Neural cell (in vitro differentiated cells): ENCODE measurements at regions not wholly inside any gene's neighbourhood (a gene's known extent, or its start where the extent isn't known, plus 50 kb on each side); places are given as distances from the start of the nearest gene placed in this dataset.
"Not testable (repeated sequence)": the region's sequence is repeated elsewhere in the genome, so short reads cannot be mapped to it uniquely, and the experiment has no call there.

Source experiments
- H2AFZ ChIP-seq: fragments of 200-600, 300-800 bp; sonication (generic), shearing (Covaris generic); 2 replicates; pipeline ENCODE4 v1.6.0; 2014; ENCODE audit warnings: low read depth, mild to moderate bottlenecking, antibody characterized with exemption, low read length, moderate library complexity
- H3F3A ChIP-seq: fragments of 200-600 bp; shearing (Covaris generic); 2 replicates; pipeline ENCODE4 v1.6.1; 2016; ENCODE audit warnings: mild to moderate bottlenecking, moderate library complexity, mixed read lengths, antibody characterized with exemption, low read length; ENCODE audit not compliant: insufficient read depth, poor library complexity, severe bottlenecking
- H3K27ac ChIP-seq: fragments of 200-600, 300-800 bp; sonication (generic), shearing (Covaris generic); 2 replicates; pipeline ENCODE4 v1.5.1; 2014; ENCODE audit warnings: mild to moderate bottlenecking, low read length, moderate library complexity
- H3K27me3 ChIP-seq: fragments of 300-800, 200-600 bp; sonication (generic), shearing (Covaris generic); 2 replicates; pipeline ENCODE4 v1.6.0; 2014; ENCODE audit warnings: mild to moderate bottlenecking, low read depth, low read length, moderate library complexity; ENCODE audit not compliant: insufficient read depth
- H3K36me3 ChIP-seq: fragments of 300-800, 200-600 bp; sonication (generic), shearing (Covaris generic); 2 replicates; pipeline ENCODE4 v1.5.1; 2014; ENCODE audit warnings: mild to moderate bottlenecking, antibody characterized with exemption, low read length, moderate library complexity; ENCODE audit not compliant: insufficient read depth
- H3K4me2 ChIP-seq: fragments of 300-800, 200-600 bp; sonication (generic), shearing (Covaris generic); 2 replicates; pipeline ENCODE4 v1.6.0; 2014; ENCODE audit warnings: mild to moderate bottlenecking, low read length
- H3K4me3 ChIP-seq: fragments of 300-800, 200-600 bp; sonication (generic), shearing (Covaris generic); 2 replicates; pipeline ENCODE4 v1.5.1; 2014; ENCODE audit warnings: mild to moderate bottlenecking, low read length, moderate library complexity
- H3K79me2 ChIP-seq: fragments of 200-600 bp; shearing (Covaris generic); replicated peaks from 2 replicates; pipeline ENCODE4 v1.6.0; 2014; ENCODE audit warnings: mild to moderate bottlenecking, low read length, moderate library complexity; ENCODE audit not compliant: insufficient read depth
- H3K9ac ChIP-seq: fragments of 300-800, 200-600 bp; sonication (generic), shearing (Covaris generic); 2 replicates; pipeline ENCODE4 v1.6.1; 2016; ENCODE audit warnings: mild to moderate bottlenecking, low read length, mixed read lengths
- H3K9me2 ChIP-seq: fragments of 200-600 bp; shearing (Covaris generic); 2 replicates; pipeline ENCODE4 v1.6.1; 2016; ENCODE audit warnings: mild to moderate bottlenecking, low read length, mixed read lengths; ENCODE audit not compliant: insufficient read depth
- H3K9me3 ChIP-seq: fragments of 200-600, 300-800 bp; sonication (generic), shearing (Covaris generic); 2 replicates; pipeline ENCODE4 v1.6.1; 2016; ENCODE audit warnings: mild to moderate bottlenecking, mixed run types, low read length, moderate library complexity, mixed read lengths
- H4K20me1 ChIP-seq: fragments of 200-600 bp; shearing (Covaris generic); 2 replicates; pipeline ENCODE4 v1.6.1; 2016; ENCODE audit warnings: mild to moderate bottlenecking, mixed run types; ENCODE audit not compliant: insufficient read depth
- EP300 ChIP-seq: fragments of 450-650 bp; conservative IDR thresholded peaks from 2 replicates; pipeline ENCODE4 v1.6.1; 2014; ENCODE audit warnings: antibody characterized with exemption, mild to moderate bottlenecking, moderate library complexity; ENCODE audit not compliant: poor library complexity, severe bottlenecking
- EZH2 ChIP-seq: fragments of 200-600, 300-800 bp; shearing (Covaris generic), sonication (generic); IDR thresholded peaks from 2 replicates; pipeline ENCODE4 v1.6.1; 2014; ENCODE audit warnings: antibody characterized with exemption, low read length, borderline replicate concordance, mild to moderate bottlenecking; ENCODE audit not compliant: insufficient read depth, poor library complexity, severe bottlenecking
- MXI1 ChIP-seq: fragments of 450-650 bp; conservative IDR thresholded peaks from 2 replicates; pipeline ENCODE4 v1.6.1; 2014; ENCODE audit warnings: antibody characterized with exemption, mild to moderate bottlenecking; ENCODE audit not compliant: poor library complexity, severe bottlenecking
- POLR2AphosphoS5 ChIP-seq: IDR thresholded peaks from 2 replicates; pipeline ENCODE4 v1.6.1; 2012
- RAD21 ChIP-seq: fragments of 450-650 bp; conservative IDR thresholded peaks from 2 replicates; pipeline ENCODE4 v1.6.1; 2014; ENCODE audit warnings: antibody characterized with exemption, mild to moderate bottlenecking, moderate library complexity
- SMC3 ChIP-seq: fragments of 450-650 bp; conservative IDR thresholded peaks from 2 replicates; pipeline ENCODE4 v1.6.1; 2014; ENCODE audit warnings: antibody characterized with exemption, mild to moderate bottlenecking, moderate library complexity; ENCODE audit not compliant: poor library complexity
- TAF1 ChIP-seq: IDR thresholded peaks from 2 replicates; pipeline ENCODE4 v1.6.1; 2012; ENCODE audit warnings: low read depth
- TF ChIP-seq, protein P1 (sequence below): fragments of 450-650 bp; IDR thresholded peaks from 2 replicates; pipeline ENCODE4 v1.5.1; 2014; ENCODE audit warnings: antibody characterized with exemption, mild to moderate bottlenecking, moderate library complexity; ENCODE audit not compliant: poor library complexity, severe bottlenecking
- TF ChIP-seq, protein P2 (sequence below): IDR thresholded peaks from 2 replicates; pipeline ENCODE4 v1.6.1; 2012; ENCODE audit warnings: borderline replicate concordance

DNA sequence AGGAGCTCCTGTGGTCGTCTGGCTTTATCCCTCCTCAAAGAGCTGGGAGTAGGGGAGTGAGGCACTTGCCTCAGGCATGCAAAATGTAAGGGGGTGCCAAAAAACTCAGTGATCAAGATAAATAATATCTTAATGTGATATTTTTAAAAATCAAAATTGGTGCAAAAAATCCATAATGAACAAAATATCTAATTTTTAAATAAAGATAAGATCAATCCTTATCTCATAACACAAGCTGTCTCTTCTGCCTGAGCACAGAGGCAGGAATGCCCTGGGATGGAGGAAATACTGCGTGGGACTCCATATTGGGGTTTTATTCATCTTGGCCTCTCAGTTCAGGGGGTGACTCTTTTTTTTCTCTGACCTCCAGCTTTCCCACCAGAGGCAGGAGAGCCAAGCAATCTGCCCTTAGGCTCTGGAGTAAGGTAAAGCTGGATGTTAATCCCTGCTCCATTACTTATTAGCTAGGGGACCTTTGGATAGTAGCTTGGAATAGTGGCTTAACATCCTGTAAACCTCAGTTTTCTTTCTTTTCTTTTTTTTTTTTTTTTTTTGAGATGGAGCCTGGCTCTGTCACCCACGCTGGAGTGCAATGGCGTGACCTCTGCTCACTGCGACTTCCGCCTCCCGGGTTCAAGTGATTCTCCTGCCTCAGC, 77.3 kb upstream of the NFASC start:
- no peak overlapping the region for H3K4me2 ChIP-seq
- no peaks in the 10 kb centered on the region for H4K20me1 ChIP-seq
- H3K4me3 ChIP-seq = no peak overlapping the region
- H3K9me3 ChIP-seq = no peaks in the 10 kb centered on the region
- H3K36me3 ChIP-seq = no peaks in the 10 kb centered on the region
- H3F3A ChIP-seq = no peaks in the 10 kb centered on the region
- H3K9ac ChIP-seq = no peak overlapping the region
- H2AFZ ChIP-seq = no peak overlapping the region
- H3K9me2 ChIP-seq = no peaks in the 10 kb centered on the region
- no peak overlapping the region for H3K27ac ChIP-seq
- no peaks in the 10 kb centered on the region for H3K79me2 ChIP-seq
- TF ChIP-seq RAD21 (no peak), MXI1 (no peak), EZH2 (no peak), EP300 (no peak), POLR2AphosphoS5 (no peak), SMC3 (no peak), TAF1 (no peak)
- TF ChIP-seq, protein P1, sequence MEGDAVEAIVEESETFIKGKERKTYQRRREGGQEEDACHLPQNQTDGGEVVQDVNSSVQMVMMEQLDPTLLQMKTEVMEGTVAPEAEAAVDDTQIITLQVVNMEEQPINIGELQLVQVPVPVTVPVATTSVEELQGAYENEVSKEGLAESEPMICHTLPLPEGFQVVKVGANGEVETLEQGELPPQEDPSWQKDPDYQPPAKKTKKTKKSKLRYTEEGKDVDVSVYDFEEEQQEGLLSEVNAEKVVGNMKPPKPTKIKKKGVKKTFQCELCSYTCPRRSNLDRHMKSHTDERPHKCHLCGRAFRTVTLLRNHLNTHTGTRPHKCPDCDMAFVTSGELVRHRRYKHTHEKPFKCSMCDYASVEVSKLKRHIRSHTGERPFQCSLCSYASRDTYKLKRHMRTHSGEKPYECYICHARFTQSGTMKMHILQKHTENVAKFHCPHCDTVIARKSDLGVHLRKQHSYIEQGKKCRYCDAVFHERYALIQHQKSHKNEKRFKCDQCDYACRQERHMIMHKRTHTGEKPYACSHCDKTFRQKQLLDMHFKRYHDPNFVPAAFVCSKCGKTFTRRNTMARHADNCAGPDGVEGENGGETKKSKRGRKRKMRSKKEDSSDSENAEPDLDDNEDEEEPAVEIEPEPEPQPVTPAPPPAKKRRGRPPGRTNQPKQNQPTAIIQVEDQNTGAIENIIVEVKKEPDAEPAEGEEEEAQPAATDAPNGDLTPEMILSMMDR = no peak
- TF ChIP-seq, protein P2, sequence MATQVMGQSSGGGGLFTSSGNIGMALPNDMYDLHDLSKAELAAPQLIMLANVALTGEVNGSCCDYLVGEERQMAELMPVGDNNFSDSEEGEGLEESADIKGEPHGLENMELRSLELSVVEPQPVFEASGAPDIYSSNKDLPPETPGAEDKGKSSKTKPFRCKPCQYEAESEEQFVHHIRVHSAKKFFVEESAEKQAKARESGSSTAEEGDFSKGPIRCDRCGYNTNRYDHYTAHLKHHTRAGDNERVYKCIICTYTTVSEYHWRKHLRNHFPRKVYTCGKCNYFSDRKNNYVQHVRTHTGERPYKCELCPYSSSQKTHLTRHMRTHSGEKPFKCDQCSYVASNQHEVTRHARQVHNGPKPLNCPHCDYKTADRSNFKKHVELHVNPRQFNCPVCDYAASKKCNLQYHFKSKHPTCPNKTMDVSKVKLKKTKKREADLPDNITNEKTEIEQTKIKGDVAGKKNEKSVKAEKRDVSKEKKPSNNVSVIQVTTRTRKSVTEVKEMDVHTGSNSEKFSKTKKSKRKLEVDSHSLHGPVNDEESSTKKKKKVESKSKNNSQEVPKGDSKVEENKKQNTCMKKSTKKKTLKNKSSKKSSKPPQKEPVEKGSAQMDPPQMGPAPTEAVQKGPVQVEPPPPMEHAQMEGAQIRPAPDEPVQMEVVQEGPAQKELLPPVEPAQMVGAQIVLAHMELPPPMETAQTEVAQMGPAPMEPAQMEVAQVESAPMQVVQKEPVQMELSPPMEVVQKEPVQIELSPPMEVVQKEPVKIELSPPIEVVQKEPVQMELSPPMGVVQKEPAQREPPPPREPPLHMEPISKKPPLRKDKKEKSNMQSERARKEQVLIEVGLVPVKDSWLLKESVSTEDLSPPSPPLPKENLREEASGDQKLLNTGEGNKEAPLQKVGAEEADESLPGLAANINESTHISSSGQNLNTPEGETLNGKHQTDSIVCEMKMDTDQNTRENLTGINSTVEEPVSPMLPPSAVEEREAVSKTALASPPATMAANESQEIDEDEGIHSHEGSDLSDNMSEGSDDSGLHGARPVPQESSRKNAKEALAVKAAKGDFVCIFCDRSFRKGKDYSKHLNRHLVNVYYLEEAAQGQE = no peak
- H3K27me3 ChIP-seq = no peaks in the 10 kb centered on the region

DNA sequence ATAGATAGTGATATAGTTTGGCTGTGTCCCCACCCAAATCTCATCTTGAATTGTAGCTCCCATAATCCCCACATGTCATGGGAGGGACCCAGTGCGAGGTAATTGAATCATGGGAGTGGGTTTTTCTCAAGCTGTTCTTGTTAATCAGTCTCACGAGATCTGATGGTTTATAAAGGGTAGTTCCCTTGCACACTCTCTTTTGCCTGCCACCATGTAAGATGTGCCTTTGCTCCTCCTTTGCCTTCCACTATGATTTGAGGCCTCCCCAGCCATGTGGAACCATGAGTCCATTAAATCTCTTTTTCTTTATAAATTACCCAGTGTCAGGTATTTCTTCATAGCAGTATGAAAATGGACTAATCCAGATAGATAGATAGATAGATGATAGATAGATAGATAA, 73.8 kb upstream of the NFASC start:
- not testable (repeated sequence) for H3K27ac ChIP-seq, H3K9ac ChIP-seq, H3K36me3 ChIP-seq, H4K20me1 ChIP-seq, H3K4me2 ChIP-seq, H3K27me3 ChIP-seq, H2AFZ ChIP-seq, H3F3A ChIP-seq, H3K4me3 ChIP-seq, H3K9me3 ChIP-seq, H3K9me2 ChIP-seq, H3K79me2 ChIP-seq

DNA sequence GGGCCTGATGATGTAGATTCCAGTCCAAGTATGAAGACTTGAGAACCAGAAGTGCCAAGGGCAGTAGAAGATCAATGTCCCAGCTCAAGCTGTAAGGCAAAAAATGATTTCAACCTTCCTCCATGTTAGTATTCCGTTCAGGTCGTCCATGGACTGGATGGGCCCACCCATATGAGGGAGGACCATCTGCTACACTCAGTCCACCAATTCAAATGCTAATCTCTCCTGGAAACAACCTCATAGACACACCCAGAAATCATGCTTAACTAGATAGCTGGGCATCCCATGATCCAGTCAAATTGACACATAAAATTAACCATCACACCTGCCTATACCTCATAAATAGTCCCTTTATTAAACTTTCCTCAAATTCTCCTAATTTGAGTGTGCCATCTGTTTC, 73.3 kb upstream of the NFASC start:
- no peaks in the 10 kb centered on the region for H3K9me2 ChIP-seq
- no peaks in the 10 kb centered on the region for H3K36me3 ChIP-seq

More for the DNA sequence above, 73.3 kb upstream of the NFASC start:
- H4K20me1 ChIP-seq = no peaks in the 10 kb centered on the region
- H3K27me3 ChIP-seq = no peaks in the 10 kb centered on the region
- H3K9ac ChIP-seq = no peak overlapping the region
- H3F3A ChIP-seq = no peaks in the 10 kb centered on the region
- H2AFZ ChIP-seq = no peak overlapping the region
- H3K27ac ChIP-seq = no peak overlapping the region
- no peaks in the 10 kb centered on the region for H3K79me2 ChIP-seq
- TF ChIP-seq, protein P1 = no peak
- no peak for TF ChIP-seq POLR2AphosphoS5
- TF ChIP-seq EP300 = no peak
- TF ChIP-seq RAD21 = no peak
- no peaks in the 10 kb centered on the region for H3K9me3 ChIP-seq
- no peak overlapping the region for H3K4me3 ChIP-seq
- no peak overlapping the region for H3K4me2 ChIP-seq
